Colonic mucosa (tissue), 4 donors: ENCODE measurements at regions not wholly inside any gene's neighbourhood (a gene's known extent, or its start where the extent isn't known, plus 50 kb on each side); places are given as distances from the start of the nearest gene placed in this dataset.

Experiments
- DNase-seq: peaks from one replicate; pipeline ENCODE4 v3.0.0-alpha.2; 2020
- H3K27ac ChIP-seq: fragments of 200-600 bp; one replicate; pipeline ENCODE4 v1.8.0; 2021
- H3K27me3 ChIP-seq: fragments of 200-600 bp; one replicate; pipeline ENCODE4 v1.8.0; 2021
- H3K36me3 ChIP-seq: fragments of 200-600 bp; one replicate; pipeline ENCODE4 v1.8.0; 2021
- H3K4me1 ChIP-seq: fragments of 200-600 bp; one replicate; pipeline ENCODE4 v1.8.0; 2021; ENCODE audit warnings: mild to moderate bottlenecking
- H3K4me3 ChIP-seq: fragments of 200-600 bp; one replicate; pipeline ENCODE4 v1.8.0; 2021
- H3K9ac ChIP-seq, 2 donors: one replicate each; pipeline ENCODE4 v1.7.0; 2013; ENCODE audit warnings: control low read depth in 2 of 2, low read depth in 2 of 2, low read length in 2 of 2
- H3K9me3 ChIP-seq: fragments of 200-600 bp; one replicate; pipeline ENCODE4 v1.8.0; 2021
- CTCF ChIP-seq: fragments of 200-600 bp; IDR thresholded peaks from one replicate; pipeline ENCODE4 v1.8.0; 2022; ENCODE audit warnings: antibody characterized with exemption, mild to moderate bottlenecking
- intact Hi-C: fragments of 100-400 bp; cut with DNase I; formaldehyde crosslinking; loops from one replicate; pipeline ENCODE4 v1.14.1; 2022
- donor health status: healthy.
- donor health status: DM: no; HTN: no; CAD: no.
- donor health status: DM: no; HTN: no; CAD: no.

GRCh38 chr18:72601944-72602343, 57.8 kb upstream of the CBLN2 start:
- H3K36me3 ChIP-seq, result no peaks in the 10 kb centered on the region

GRCh38 chr18:72601481-72601880, 57.3 kb upstream of the CBLN2 start:
- Histone ChIP-seq H3K9ac (no peak overlapping the region), H3K9me3 (no peaks in the 10 kb centered on the region), H3K4me3 (no peak overlapping the region), H3K36me3 (no peaks in the 10 kb centered on the region), H3K27ac (no peak overlapping the region), H3K27me3 (no peaks in the 10 kb centered on the region), H3K4me1 (no peaks in the 10 kb centered on the region)
- no peak for TF ChIP-seq CTCF
- DNase-seq, result no peak
- intact Hi-C loops, result no loop called here

More at GRCh38 chr18:72601944-72602343, 57.8 kb upstream of the CBLN2 start:
- no peaks in the 10 kb centered on the region for H3K9me3 ChIP-seq
- no peak overlapping the region for H3K4me3 ChIP-seq
- no peak overlapping the region for H3K9ac ChIP-seq
- TF ChIP-seq CTCF, result no peak
- H3K27ac ChIP-seq, result no peak overlapping the region
- DNase-seq, result no peak
- H3K4me1 ChIP-seq, result no peaks in the 10 kb centered on the region
- no peaks in the 10 kb centered on the region for H3K27me3 ChIP-seq
- intact Hi-C loops, result no loop called here
